ENCODE measurements at regions not wholly inside any gene's neighbourhood (a gene's known extent, or its start where the extent isn't known, plus 50 kb on each side); places are given as distances from the start of the nearest gene placed in this dataset.

DNA sequence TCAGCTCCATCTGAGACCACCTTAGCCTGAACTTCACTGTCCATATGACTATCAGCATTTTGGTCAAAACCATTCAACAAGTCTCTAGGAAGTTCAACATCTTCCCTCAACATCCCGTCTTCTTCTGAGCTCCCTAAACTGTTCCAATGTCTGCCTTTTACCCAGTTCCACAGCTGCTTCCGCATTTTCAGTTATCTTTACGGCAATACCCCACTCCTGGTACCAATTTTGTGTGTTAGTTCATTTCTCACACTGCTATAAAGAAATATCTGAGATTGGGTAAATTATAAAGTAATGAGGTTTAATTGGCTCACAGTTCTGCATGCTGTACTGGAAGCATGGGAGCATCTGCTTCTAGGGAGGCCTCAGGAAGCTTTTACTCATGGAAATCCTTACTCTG lies 771.2 kb downstream of the SLITRK6 start:
- Mint-ChIP-seq H3K4me1 (no peaks in the 10 kb centered on the region), H3K27ac (no peak overlapping the region), H3K9me3 (peaks cover 14 to 34% (median 29%) of the 10 kb centered on the region in 3 donors), H3K27me3 (no peaks in the 10 kb centered on the region), H3K4me3 (no peak overlapping the region), H3K36me3 (no peaks in the 10 kb centered on the region)
- no peak overlapping the region for H3K27ac ChIP-seq (ENCODE audit: low read length)
- H3K4me1 ChIP-seq (ENCODE audit: control insufficient read depth in 1 of 2, extremely low read depth in 1 of 2, insufficient read depth in 2 of 2, low read length in 2 of 2) = no peaks in the 10 kb centered on the region
- H3K27me3 ChIP-seq (replicated peaks in 1 of 2; ENCODE audit: control insufficient read depth in 2 of 2, extremely low read depth in 1 of 2, insufficient read depth in 2 of 2, low read length in 1 of 2) = no peaks in the 10 kb centered on the region
- WGBS (ENCODE audit: insufficient coverage) = 80% methylated on average over 1 of the region's 3 CpGs
- POLR2A ChIA-PET = no interaction called here
- CTCF ChIA-PET = no interaction called here
- ATAC-seq (replicated peaks in 1 of 4) = no peak
- no peaks in the 10 kb centered on the region for H3K36me3 ChIP-seq (ENCODE audit: control insufficient read depth in 2 of 2, extremely low read depth in 1 of 2, insufficient read depth in 1 of 2, low read length in 1 of 2)
- no peak overlapping the region for H3K4me3 ChIP-seq (ENCODE audit: control insufficient read depth in 1 of 2, extremely low read depth in 1 of 2, low read length in 1 of 2)
- H3K9me3 ChIP-seq = no peaks in the 10 kb centered on the region
- no peak for DNase-seq

DNA sequence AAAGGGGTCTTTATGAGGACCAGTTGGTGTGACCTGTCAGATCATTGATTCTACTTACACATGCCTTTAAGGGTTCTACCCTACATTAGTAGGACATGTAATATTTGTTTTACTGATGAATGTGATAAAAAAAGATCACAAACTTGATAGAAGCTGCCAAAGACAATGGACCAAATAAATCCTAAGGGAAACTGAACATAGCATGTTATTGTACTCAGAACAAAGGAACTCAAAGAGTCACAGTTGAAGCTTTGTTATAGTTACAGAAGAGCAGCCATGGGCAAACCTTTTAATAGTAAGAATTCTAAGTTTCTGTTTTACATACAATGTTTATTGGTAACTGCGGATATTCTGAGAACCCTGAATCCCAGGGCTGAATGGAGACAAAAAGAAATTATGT lies 780.1 kb downstream of the SLITRK6 start:
- Histone ChIP-seq H3K4me3 (ENCODE audit: control insufficient read depth in 1 of 2, extremely low read depth in 1 of 2, low read length in 1 of 2) (no peak overlapping the region), H3K9me3 (no peaks in the 10 kb centered on the region), H3K4me1 (ENCODE audit: control insufficient read depth in 1 of 2, extremely low read depth in 1 of 2, insufficient read depth in 2 of 2, low read length in 2 of 2) (no peaks in the 10 kb centered on the region), H3K27me3 (replicated peaks in 1 of 2; ENCODE audit: control insufficient read depth in 2 of 2, extremely low read depth in 1 of 2, insufficient read depth in 2 of 2, low read length in 1 of 2) (no peaks in the 10 kb centered on the region), H3K36me3 (ENCODE audit: control insufficient read depth in 2 of 2, extremely low read depth in 1 of 2, insufficient read depth in 1 of 2, low read length in 1 of 2) (no peaks in the 10 kb centered on the region), H3K27ac (ENCODE audit: low read length) (no peak overlapping the region)
- CTCF ChIA-PET = no interaction called here
- Mint-ChIP-seq H3K4me3 (no peak overlapping the region), H3K9me3 (peaks cover 9 to 23% (median 14%) of the 10 kb centered on the region in 3 donors), H3K27ac (no peak overlapping the region), H3K27me3 (no peaks in the 10 kb centered on the region), H3K4me1 (no peaks in the 10 kb centered on the region), H3K36me3 (no peaks in the 10 kb centered on the region)
- DNase-seq (no peak), ATAC-seq (replicated peaks in 1 of 4) (no peak)
- no CpG with 5 or more reads among the region's 1 CpG for WGBS (ENCODE audit: insufficient coverage)
- POLR2A ChIA-PET = no interaction called here

DNA sequence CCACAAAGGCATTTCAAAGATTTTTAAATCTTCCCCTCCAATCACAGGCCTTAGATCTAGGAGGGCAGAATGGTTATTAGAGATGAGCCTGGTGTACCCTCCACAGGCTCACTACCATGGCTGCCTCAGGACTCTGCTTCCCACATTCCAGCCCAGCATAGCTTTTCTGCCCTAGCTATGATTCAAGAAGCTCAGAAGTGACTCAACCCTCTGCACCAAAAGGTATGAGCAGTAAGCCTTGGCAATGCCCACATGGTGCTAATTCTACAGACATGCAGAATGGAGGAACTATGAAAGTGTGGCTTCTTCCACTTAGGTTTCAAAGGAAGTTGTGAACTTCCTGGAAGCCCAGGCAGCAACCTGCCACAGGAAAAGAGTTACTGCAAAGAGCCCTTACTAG lies 786.2 kb downstream of the SLITRK6 start:
- no peak overlapping the region for H3K27ac Mint-ChIP-seq
- H3K36me3 Mint-ChIP-seq = no peaks in the 10 kb centered on the region
- ChIA-PET POLR2A (no interaction called here), CTCF (no interaction called here)
- H3K4me1 Mint-ChIP-seq = no peaks in the 10 kb centered on the region
- Histone ChIP-seq H3K4me1 (ENCODE audit: control insufficient read depth in 1 of 2, extremely low read depth in 1 of 2, insufficient read depth in 2 of 2, low read length in 2 of 2) (no peaks in the 10 kb centered on the region), H3K4me3 (ENCODE audit: control insufficient read depth in 1 of 2, extremely low read depth in 1 of 2, low read length in 1 of 2) (no peak overlapping the region), H3K27me3 (replicated peaks in 1 of 2; ENCODE audit: control insufficient read depth in 2 of 2, extremely low read depth in 1 of 2, insufficient read depth in 2 of 2, low read length in 1 of 2) (no peaks in the 10 kb centered on the region), H3K9me3 (no peaks in the 10 kb centered on the region), H3K36me3 (ENCODE audit: control insufficient read depth in 2 of 2, extremely low read depth in 1 of 2, insufficient read depth in 1 of 2, low read length in 1 of 2) (no peaks in the 10 kb centered on the region), H3K27ac (ENCODE audit: low read length) (no peak overlapping the region)
- no peak for ATAC-seq (replicated peaks in 1 of 4)
- no peaks in the 10 kb centered on the region for H3K27me3 Mint-ChIP-seq
- no peak for DNase-seq
- peaks cover 8 to 18% (median 16%) of the 10 kb centered on the region in 3 donors for H3K9me3 Mint-ChIP-seq
- no peak overlapping the region for H3K4me3 Mint-ChIP-seq

DNA sequence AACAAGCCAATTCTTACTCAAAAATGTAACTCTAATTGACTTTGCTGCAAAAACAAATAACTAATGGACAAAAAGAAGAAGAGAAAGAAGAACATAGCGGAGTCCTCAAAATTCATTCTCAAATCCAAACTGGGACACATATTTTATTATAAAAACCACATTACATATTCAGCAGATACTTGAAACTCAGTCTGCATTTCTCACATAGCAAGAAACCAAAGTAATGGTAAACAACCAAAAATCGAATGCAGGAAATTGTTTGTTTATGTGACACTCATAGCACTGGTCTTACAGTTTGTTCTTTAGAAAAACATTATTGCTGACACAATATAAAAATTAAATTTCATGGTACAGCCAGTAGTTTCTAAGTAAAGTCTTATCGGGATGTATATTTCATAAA lies 789.8 kb downstream of the SLITRK6 start:
- Mint-ChIP-seq H3K4me3 (no peak overlapping the region), H3K36me3 (no peaks in the 10 kb centered on the region), H3K4me1 (no peaks in the 10 kb centered on the region), H3K27ac (no peak overlapping the region), H3K27me3 (no peaks in the 10 kb centered on the region), H3K9me3 (peaks cover 7 to 17% (median 10%) of the 10 kb centered on the region in 3 donors)
- DNase-seq (no peak), ATAC-seq (replicated peaks in 1 of 4) (no peak)
- CTCF ChIA-PET = no interaction called here
- H3K27ac ChIP-seq (ENCODE audit: low read length) = no peak overlapping the region
- POLR2A ChIA-PET = no interaction called here
- no peaks in the 10 kb centered on the region for H3K36me3 ChIP-seq (ENCODE audit: control insufficient read depth in 2 of 2, extremely low read depth in 1 of 2, insufficient read depth in 1 of 2, low read length in 1 of 2)
- no peak overlapping the region for H3K4me3 ChIP-seq (ENCODE audit: control insufficient read depth in 1 of 2, extremely low read depth in 1 of 2, low read length in 1 of 2)
- WGBS (ENCODE audit: insufficient coverage) = no CpG with 5 or more reads among the region's 3 CpGs
- no peaks in the 10 kb centered on the region for H3K9me3 ChIP-seq
- no peaks in the 10 kb centered on the region for H3K4me1 ChIP-seq (ENCODE audit: control insufficient read depth in 1 of 2, extremely low read depth in 1 of 2, insufficient read depth in 2 of 2, low read length in 2 of 2)
- H3K27me3 ChIP-seq (replicated peaks in 1 of 2; ENCODE audit: control insufficient read depth in 2 of 2, extremely low read depth in 1 of 2, insufficient read depth in 2 of 2, low read length in 1 of 2) = no peaks in the 10 kb centered on the region

DNA sequence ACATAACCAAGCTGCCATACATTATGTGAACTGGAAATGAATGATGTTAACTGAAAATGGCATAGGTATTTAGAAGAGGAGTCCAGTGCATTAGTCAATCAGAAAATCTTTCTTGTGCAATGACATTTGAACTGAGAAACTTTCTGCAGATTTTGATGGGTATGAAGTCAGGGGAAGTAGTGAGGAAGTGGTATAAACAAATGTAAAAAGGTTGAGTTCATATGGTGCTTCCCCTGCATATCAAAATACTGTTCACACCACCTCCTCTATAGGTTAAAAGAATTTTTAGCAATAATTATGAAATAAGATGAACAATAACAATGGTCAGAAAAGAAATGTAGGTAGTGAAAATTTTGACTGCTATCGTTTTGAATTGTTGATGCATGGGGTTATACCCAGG lies 800.0 kb downstream of the SLITRK6 start:
- WGBS (ENCODE audit: insufficient coverage) = no CpG with 5 or more reads among the region's 1 CpG
- no peaks in the 10 kb centered on the region for H3K36me3 ChIP-seq (ENCODE audit: control insufficient read depth in 2 of 2, extremely low read depth in 1 of 2, insufficient read depth in 1 of 2, low read length in 1 of 2)
- no peak overlapping the region for H3K4me3 ChIP-seq (ENCODE audit: control insufficient read depth in 1 of 2, extremely low read depth in 1 of 2, low read length in 1 of 2)
- no peaks in the 10 kb centered on the region for H3K27me3 Mint-ChIP-seq
- ChIA-PET CTCF (no interaction called here), POLR2A (no interaction called here)
- H3K9me3 Mint-ChIP-seq = peaks cover 0 to 11% (median 0%) of the 10 kb centered on the region in 3 donors
- H3K9me3 ChIP-seq = no peaks in the 10 kb centered on the region
- ATAC-seq (replicated peaks in 1 of 4) (no peak), DNase-seq (no peak)
- H3K27ac ChIP-seq (ENCODE audit: low read length) = no peak overlapping the region
- no peak overlapping the region for H3K4me3 Mint-ChIP-seq
- H3K27ac Mint-ChIP-seq = no peak overlapping the region
- no peaks in the 10 kb centered on the region for H3K4me1 ChIP-seq (ENCODE audit: control insufficient read depth in 1 of 2, extremely low read depth in 1 of 2, insufficient read depth in 2 of 2, low read length in 2 of 2)
- no peaks in the 10 kb centered on the region for H3K27me3 ChIP-seq (replicated peaks in 1 of 2; ENCODE audit: control insufficient read depth in 2 of 2, extremely low read depth in 1 of 2, insufficient read depth in 2 of 2, low read length in 1 of 2)
- H3K4me1 Mint-ChIP-seq = no peaks in the 10 kb centered on the region
- H3K36me3 Mint-ChIP-seq = no peaks in the 10 kb centered on the region

DNA sequence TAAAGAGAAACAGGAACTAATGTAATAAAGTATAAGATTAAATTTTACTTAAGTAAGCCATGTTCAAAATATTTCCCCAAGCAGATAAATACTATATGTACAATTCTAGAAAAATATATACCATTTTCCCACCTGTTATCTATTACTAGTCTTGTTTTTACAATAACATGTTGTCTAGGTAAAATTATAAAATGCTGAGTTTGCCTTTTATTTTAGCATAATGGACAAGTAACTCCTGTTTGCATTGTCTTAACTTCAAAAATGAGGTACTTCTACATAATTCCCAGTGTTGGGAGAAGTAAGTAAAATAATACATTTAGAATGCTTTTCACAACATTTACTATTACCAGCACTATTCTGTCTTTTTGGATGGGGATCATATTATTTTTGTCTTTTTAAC lies 800.5 kb downstream of the SLITRK6 start:
- Histone ChIP-seq H3K9me3 (no peaks in the 10 kb centered on the region), H3K27me3 (replicated peaks in 1 of 2; ENCODE audit: control insufficient read depth in 2 of 2, extremely low read depth in 1 of 2, insufficient read depth in 2 of 2, low read length in 1 of 2) (no peaks in the 10 kb centered on the region), H3K27ac (ENCODE audit: low read length) (no peak overlapping the region), H3K36me3 (ENCODE audit: control insufficient read depth in 2 of 2, extremely low read depth in 1 of 2, insufficient read depth in 1 of 2, low read length in 1 of 2) (no peaks in the 10 kb centered on the region), H3K4me1 (ENCODE audit: control insufficient read depth in 1 of 2, extremely low read depth in 1 of 2, insufficient read depth in 2 of 2, low read length in 2 of 2) (no peaks in the 10 kb centered on the region), H3K4me3 (ENCODE audit: control insufficient read depth in 1 of 2, extremely low read depth in 1 of 2, low read length in 1 of 2) (no peak overlapping the region)
- H3K4me1 Mint-ChIP-seq = no peaks in the 10 kb centered on the region
- ATAC-seq (replicated peaks in 1 of 4) (no peak), DNase-seq (no peak)
- ChIA-PET CTCF (no interaction called here), POLR2A (no interaction called here)
- H3K36me3 Mint-ChIP-seq = no peaks in the 10 kb centered on the region
- peaks cover 0 to 11% (median 0%) of the 10 kb centered on the region in 3 donors for H3K9me3 Mint-ChIP-seq
- H3K4me3 Mint-ChIP-seq = no peak overlapping the region
- H3K27ac Mint-ChIP-seq = no peak overlapping the region
- no peaks in the 10 kb centered on the region for H3K27me3 Mint-ChIP-seq

DNA sequence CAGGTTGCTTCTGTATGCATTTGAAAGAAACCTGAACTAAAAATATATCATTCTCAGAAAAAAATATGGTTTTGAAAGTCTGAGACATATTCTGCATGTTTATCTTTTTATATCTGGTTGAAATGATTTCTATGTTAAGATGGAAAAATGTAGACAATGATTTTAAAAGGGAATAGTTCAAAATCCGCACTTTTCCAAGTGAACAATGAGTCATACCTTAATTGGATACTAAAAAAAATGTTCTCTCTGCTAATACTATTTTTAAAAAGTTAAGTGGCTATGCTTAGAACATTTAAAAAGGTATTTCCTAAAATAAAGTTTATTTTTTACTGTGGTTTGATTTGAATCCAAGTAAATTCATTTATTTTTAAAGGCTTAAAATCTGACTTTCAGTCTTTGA lies 801.4 kb downstream of the SLITRK6 start:
- WGBS (ENCODE audit: insufficient coverage) = no CpG with 5 or more reads among the region's 1 CpG
- Histone ChIP-seq H3K4me1 (ENCODE audit: control insufficient read depth in 1 of 2, extremely low read depth in 1 of 2, insufficient read depth in 2 of 2, low read length in 2 of 2) (no peaks in the 10 kb centered on the region), H3K4me3 (ENCODE audit: control insufficient read depth in 1 of 2, extremely low read depth in 1 of 2, low read length in 1 of 2) (no peak overlapping the region), H3K27ac (ENCODE audit: low read length) (no peak overlapping the region), H3K9me3 (no peaks in the 10 kb centered on the region), H3K36me3 (ENCODE audit: control insufficient read depth in 2 of 2, extremely low read depth in 1 of 2, insufficient read depth in 1 of 2, low read length in 1 of 2) (no peaks in the 10 kb centered on the region), H3K27me3 (replicated peaks in 1 of 2; ENCODE audit: control insufficient read depth in 2 of 2, extremely low read depth in 1 of 2, insufficient read depth in 2 of 2, low read length in 1 of 2) (no peaks in the 10 kb centered on the region)
- Mint-ChIP-seq H3K27ac (no peak overlapping the region), H3K4me3 (no peak overlapping the region), H3K4me1 (no peaks in the 10 kb centered on the region), H3K27me3 (no peaks in the 10 kb centered on the region), H3K36me3 (no peaks in the 10 kb centered on the region), H3K9me3 (peaks cover 0 to 11% (median 0%) of the 10 kb centered on the region in 3 donors)
- CTCF ChIA-PET = no interaction called here
- ATAC-seq (replicated peaks in 1 of 4) (no peak), DNase-seq (no peak)
- POLR2A ChIA-PET = no interaction called here
